Mucosa of descending colon (tissue), 3 donors: ENCODE measurements at regions not wholly inside any gene's neighbourhood (a gene's known extent, or its start where the extent isn't known, plus 50 kb on each side); places are given as distances from the start of the nearest gene placed in this dataset.

ENCODE experiments used
- ATAC-seq: fragments of 200-7000 bp; cut with Tn5 transposase; one replicate; pipeline ENCODE4 v1.9.1; 2020; ENCODE audit warnings: mild to moderate bottlenecking, moderate library complexity
- DNase-seq, 3 donors: peaks; one replicate each; pipeline ENCODE4 v3.0.0-alpha.2; 2020
- H3K36me3 ChIP-seq: fragments of 200-600 bp; one replicate; pipeline ENCODE4 v1.8.0; 2021; ENCODE audit warnings: low read depth, mild to moderate bottlenecking
- H3K4me1 ChIP-seq: fragments of 200-600 bp; one replicate; pipeline ENCODE4 v1.8.0; 2021; ENCODE audit warnings: low read depth, mild to moderate bottlenecking
- H3K4me3 ChIP-seq: fragments of 200-600 bp; one replicate; pipeline ENCODE4 v1.8.0; 2021; ENCODE audit warnings: mild to moderate bottlenecking
- H3K9me3 ChIP-seq: fragments of 200-600 bp; one replicate; pipeline ENCODE4 v1.8.0; 2021; ENCODE audit warnings: mild to moderate bottlenecking
- intact Hi-C, 2 donors: fragments of 100-400 bp; cut with DNase I in 1 of 2; cut with micrococcal nuclease in 1 of 2; formaldehyde crosslinking; loops; one replicate each; pipeline versions ENCODE4 v1.11.0 to v1.11.1; 2022; cut with DNase I, micrococcal nuclease
- TF ChIP-seq, protein P1 (sequence below): fragments of 200-600 bp; IDR thresholded peaks from one replicate; pipeline ENCODE4 v1.8.0; 2022; ENCODE audit warnings: antibody characterized with exemption, mild to moderate bottlenecking
- donor health status: DM: no; HTN: no; CAD: no; lungs with moderate emphysema.
- donor health status: DM: no; HTN: no; CAD: no.
- donor health status: DM: no; HTN: yes; CAD: no.

DNA sequence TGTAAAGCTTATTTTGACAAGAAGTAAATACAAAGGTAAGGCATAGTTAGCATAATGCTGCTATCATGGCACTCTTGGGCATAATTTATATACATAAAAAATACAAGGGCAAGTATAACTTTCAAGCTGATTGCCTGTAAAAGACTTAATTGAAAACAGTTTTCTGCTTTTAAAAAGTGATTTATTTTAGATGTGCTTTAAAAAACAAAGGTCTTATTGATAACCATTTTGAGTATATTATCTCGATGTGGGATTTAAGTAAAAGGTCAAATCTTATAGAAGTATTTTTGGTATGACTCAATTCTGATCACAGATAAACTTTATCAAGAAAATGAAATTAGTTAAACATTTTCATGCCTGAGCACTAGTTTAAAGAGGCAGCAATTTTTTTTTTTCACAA is 175.8 kb downstream of the KCNRG start:
- ATAC-seq (no peak), DNase-seq (no peak)
- Histone ChIP-seq H3K9me3 (no peaks in the 10 kb centered on the region), H3K4me3 (no peak overlapping the region), H3K36me3 (no peaks in the 10 kb centered on the region), H3K4me1 (no peaks in the 10 kb centered on the region)
- TF ChIP-seq, protein P1, sequence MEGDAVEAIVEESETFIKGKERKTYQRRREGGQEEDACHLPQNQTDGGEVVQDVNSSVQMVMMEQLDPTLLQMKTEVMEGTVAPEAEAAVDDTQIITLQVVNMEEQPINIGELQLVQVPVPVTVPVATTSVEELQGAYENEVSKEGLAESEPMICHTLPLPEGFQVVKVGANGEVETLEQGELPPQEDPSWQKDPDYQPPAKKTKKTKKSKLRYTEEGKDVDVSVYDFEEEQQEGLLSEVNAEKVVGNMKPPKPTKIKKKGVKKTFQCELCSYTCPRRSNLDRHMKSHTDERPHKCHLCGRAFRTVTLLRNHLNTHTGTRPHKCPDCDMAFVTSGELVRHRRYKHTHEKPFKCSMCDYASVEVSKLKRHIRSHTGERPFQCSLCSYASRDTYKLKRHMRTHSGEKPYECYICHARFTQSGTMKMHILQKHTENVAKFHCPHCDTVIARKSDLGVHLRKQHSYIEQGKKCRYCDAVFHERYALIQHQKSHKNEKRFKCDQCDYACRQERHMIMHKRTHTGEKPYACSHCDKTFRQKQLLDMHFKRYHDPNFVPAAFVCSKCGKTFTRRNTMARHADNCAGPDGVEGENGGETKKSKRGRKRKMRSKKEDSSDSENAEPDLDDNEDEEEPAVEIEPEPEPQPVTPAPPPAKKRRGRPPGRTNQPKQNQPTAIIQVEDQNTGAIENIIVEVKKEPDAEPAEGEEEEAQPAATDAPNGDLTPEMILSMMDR: no peak
- intact Hi-C loops: no loop called here

DNA sequence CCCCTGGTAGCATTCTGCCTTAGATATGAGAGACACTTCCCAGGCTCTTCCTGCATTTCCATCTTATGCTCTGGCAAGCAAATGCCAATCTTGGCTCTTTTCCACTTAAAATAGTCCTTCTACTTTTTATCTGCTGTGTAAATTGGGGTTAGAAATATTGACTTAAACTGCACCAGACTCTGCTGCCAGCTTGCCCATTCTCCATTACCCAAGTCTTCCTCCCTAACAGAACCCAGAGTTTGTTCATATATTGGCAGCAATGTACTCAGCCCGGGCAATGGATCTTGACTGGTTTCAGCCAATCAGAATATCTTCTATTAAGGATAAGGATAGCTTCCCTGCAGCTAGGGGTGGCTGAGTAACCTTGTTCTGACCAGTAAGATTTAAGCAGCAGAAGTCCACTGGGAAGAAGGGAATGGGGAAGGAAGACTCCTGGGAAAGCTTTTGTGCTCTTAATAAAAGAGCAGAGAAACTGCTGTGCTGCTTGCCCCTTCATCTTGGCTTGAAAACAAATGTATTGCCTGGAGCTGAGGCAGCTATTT is 177.1 kb downstream of the KCNRG start:
- Histone ChIP-seq H3K4me3 (no peak overlapping the region), H3K4me1 (no peaks in the 10 kb centered on the region), H3K9me3 (no peaks in the 10 kb centered on the region), H3K36me3 (no peaks in the 10 kb centered on the region)
- no peak for DNase-seq
- intact Hi-C loops: no loop called here
- TF ChIP-seq, protein P1: no peak
- ATAC-seq: no peak

GRCh38 chr13:50195045-50195444 is 179.8 kb downstream of the KCNRG start:
- Histone ChIP-seq H3K4me3 (no peak overlapping the region), H3K9me3 (no peaks in the 10 kb centered on the region), H3K4me1 (no peaks in the 10 kb centered on the region), H3K36me3 (no peaks in the 10 kb centered on the region)
- intact Hi-C loops: no loop called here
- DNase-seq (no peak), ATAC-seq (no peak)
- TF ChIP-seq, protein P1: no peak

- ATAC-seq: no peak
- TF ChIP-seq, protein P1: no peak
Measured at GRCh38 chr13:50196118-50196517, 180.9 kb downstream of the KCNRG start.

DNA sequence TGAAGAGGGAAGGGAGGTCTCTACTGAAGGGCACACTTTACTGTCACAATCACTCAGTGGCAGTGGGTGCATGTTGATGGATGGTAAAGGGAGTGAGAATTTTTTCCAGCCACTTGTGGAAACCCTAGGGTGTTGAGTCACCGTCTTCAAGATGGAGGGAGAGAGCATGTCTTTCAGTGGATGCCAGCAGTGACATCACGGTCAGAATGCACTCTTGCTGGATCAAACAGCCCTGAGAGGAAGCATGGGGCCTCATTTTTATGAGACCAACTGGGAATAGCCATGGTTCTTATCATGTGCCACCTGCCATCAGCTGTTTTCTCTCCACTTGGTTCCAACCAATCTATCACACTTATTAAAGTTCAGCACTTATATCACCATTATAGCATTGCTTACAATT is 182.5 kb downstream of the KCNRG start:
- H3K4me3 ChIP-seq: no peak overlapping the region
- intact Hi-C loops: no loop called here
- H3K9me3 ChIP-seq: no peaks in the 10 kb centered on the region
- TF ChIP-seq, protein P1: no peak
- no peak for DNase-seq
- no peaks in the 10 kb centered on the region for H3K36me3 ChIP-seq
- no peaks in the 10 kb centered on the region for H3K4me1 ChIP-seq
- ATAC-seq: no peak

More at GRCh38 chr13:50196118-50196517, 180.9 kb downstream of the KCNRG start:
- no peak for DNase-seq
- intact Hi-C loops: no loop called here
- Histone ChIP-seq H3K4me3 (no peak overlapping the region), H3K4me1 (no peaks in the 10 kb centered on the region), H3K9me3 (no peaks in the 10 kb centered on the region), H3K36me3 (no peaks in the 10 kb centered on the region)

DNA sequence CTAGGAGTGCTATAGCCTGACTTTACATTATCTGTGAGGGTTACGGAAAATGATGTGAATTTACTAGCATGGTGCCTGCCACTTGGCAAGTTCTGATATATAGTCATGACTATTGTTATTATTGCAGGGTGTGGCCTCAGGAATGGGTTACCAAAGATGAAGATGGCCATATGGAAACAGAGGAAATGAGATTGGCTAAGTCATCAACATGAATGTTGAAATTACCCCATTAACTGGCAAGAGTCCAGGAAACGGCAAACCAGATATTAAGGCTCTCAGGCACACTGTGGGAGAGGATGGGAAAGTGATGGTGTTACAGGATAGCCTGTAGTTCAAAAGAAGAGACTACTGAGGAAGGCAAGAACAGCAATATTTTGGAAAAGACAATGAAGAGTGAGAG is 183.3 kb downstream of the KCNRG start:
- Histone ChIP-seq H3K4me3 (no peak overlapping the region), H3K36me3 (no peaks in the 10 kb centered on the region), H3K4me1 (no peaks in the 10 kb centered on the region), H3K9me3 (no peaks in the 10 kb centered on the region)
- peak in 1 of 3 donors; percentile 8 for DNase-seq
- ATAC-seq: peak; percentile 14
- TF ChIP-seq, protein P1: no peak
- intact Hi-C loops: no loop called here
